PC-9 (cell line): ENCODE measurements at regions not wholly inside any gene's neighbourhood (a gene's known extent, or its start where the extent isn't known, plus 50 kb on each side); places are given as distances from the start of the nearest gene placed in this dataset.

Experiments used
- EZH2 ChIP-seq: fragments of 200-600 bp; sonication (generic); IDR thresholded peaks from 2 replicates; pipeline ENCODE4 v1.8.0; 2017; ENCODE audit warnings: antibody characterized with exemption, low read depth
- TF ChIP-seq, protein P1 (sequence below): fragments of 200-600 bp; sonication (generic); conservative IDR thresholded peaks from 2 replicates; pipeline ENCODE4 v1.6.1; 2017; ENCODE audit warnings: mixed run types, antibody characterized with exemption, mild to moderate bottlenecking, moderate library complexity

DNA sequence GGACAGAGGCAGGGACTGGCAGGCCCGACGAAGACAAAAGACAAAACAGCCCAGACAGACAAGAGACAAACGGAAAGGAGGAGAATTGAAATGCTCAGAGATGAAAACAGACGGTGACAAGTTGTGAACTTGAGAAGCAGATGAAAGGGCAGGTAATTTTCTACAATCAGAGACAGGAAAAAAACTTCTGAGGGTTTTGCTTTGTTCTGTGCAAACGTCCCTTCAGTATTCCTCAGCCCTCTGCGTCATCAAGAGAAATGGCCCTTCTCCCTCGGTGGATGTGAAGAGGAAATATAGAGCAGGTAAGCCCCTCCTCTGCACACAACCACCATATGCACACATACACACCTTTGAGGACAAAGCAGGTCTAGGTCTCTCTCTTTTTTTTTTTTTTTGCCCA lies 206.6 kb downstream of the UACA start:
- TF ChIP-seq, protein P1, sequence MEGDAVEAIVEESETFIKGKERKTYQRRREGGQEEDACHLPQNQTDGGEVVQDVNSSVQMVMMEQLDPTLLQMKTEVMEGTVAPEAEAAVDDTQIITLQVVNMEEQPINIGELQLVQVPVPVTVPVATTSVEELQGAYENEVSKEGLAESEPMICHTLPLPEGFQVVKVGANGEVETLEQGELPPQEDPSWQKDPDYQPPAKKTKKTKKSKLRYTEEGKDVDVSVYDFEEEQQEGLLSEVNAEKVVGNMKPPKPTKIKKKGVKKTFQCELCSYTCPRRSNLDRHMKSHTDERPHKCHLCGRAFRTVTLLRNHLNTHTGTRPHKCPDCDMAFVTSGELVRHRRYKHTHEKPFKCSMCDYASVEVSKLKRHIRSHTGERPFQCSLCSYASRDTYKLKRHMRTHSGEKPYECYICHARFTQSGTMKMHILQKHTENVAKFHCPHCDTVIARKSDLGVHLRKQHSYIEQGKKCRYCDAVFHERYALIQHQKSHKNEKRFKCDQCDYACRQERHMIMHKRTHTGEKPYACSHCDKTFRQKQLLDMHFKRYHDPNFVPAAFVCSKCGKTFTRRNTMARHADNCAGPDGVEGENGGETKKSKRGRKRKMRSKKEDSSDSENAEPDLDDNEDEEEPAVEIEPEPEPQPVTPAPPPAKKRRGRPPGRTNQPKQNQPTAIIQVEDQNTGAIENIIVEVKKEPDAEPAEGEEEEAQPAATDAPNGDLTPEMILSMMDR: no peak
- TF ChIP-seq EZH2: no peak
